ENCODE measurements at regions not wholly inside any gene's neighbourhood (a gene's known extent, or its start where the extent isn't known, plus 50 kb on each side); places are given as distances from the start of the nearest gene placed in this dataset.
"Not testable (repeated sequence)": the region's sequence is repeated elsewhere in the genome, so short reads cannot be mapped to it uniquely, and the experiment has no call there.

GRCh38 chr2:224261326-224261725 lies 140.6 kb downstream of the FAM124B start:
- DNase-seq = no peak

- DNase-seq = no peak
Measured at GRCh38 chr2:224260372-224261020, 141.4 kb downstream of the FAM124B start.

- no peak for DNase-seq
Measured at GRCh38 chr2:224259831-224260230, 142.1 kb downstream of the FAM124B start.

- no peak for DNase-seq
Measured at GRCh38 chr2:224258059-224258458, 143.8 kb downstream of the FAM124B start.

- DNase-seq = no peak
Measured at GRCh38 chr2:224257156-224257555, 144.8 kb downstream of the FAM124B start.

- DNase-seq = no peak
Measured at GRCh38 chr2:224253464-224253863, 148.4 kb downstream of the FAM124B start.

GRCh38 chr2:224252631-224253030 lies 149.3 kb downstream of the FAM124B start:
- no peak for DNase-seq

- DNase-seq = no peak
Measured at GRCh38 chr2:224248944-224249371, 152.9 kb downstream of the FAM124B start.

GRCh38 chr2:224242561-224242960 lies 159.3 kb downstream of the FAM124B start:
- no peak for DNase-seq

- DNase-seq = no peak
Measured at GRCh38 chr2:224241812-224242211, 160.1 kb downstream of the FAM124B start.

GRCh38 chr2:224241001-224241400 lies 160.9 kb downstream of the FAM124B start:
- no peak for DNase-seq

GRCh38 chr2:224223851-224224555 lies 177.9 kb downstream of the FAM124B start:
- no peak for DNase-seq

GRCh38 chr2:224222974-224223373 lies 178.9 kb downstream of the FAM124B start:
- no peak for DNase-seq

GRCh38 chr2:224222291-224222690 lies 179.6 kb downstream of the FAM124B start:
- DNase-seq = peak; percentile 1

GRCh38 chr2:224221455-224221913 lies 180.4 kb downstream of the FAM124B start:
- no peak for DNase-seq

GRCh38 chr2:224220586-224221255 lies 181.2 kb downstream of the FAM124B start:
- no peak for DNase-seq

- DNase-seq = no peak
Measured at GRCh38 chr2:224219781-224220180, 180.7 kb upstream of the SERPINE2 start.

GRCh38 chr2:224217962-224218347 lies 178.9 kb upstream of the SERPINE2 start:
- peak; percentile 13 for DNase-seq

- no peak for DNase-seq
Measured at GRCh38 chr2:224217233-224217961, 178.3 kb upstream of the SERPINE2 start.

GRCh38 chr2:224215611-224216010 lies 176.5 kb upstream of the SERPINE2 start:
- DNase-seq = not testable (repeated sequence)

- DNase-seq = no peak
Measured at GRCh38 chr2:224213396-224213795, 174.3 kb upstream of the SERPINE2 start.

GRCh38 chr2:224211791-224212190 lies 172.7 kb upstream of the SERPINE2 start:
- no peak for DNase-seq

- DNase-seq = no peak
Measured at GRCh38 chr2:224211181-224211480, 172.0 kb upstream of the SERPINE2 start.

All from hematopoietic multipotent progenitor cell treated with erythropoietin and hydrocortisone succinate and interleukin-3 and kit ligand, for 4 days (in vitro differentiated cells).